Stimulated activated naive CD8-positive, alpha-beta T cell treated with anti-CD3 and anti-CD28 coated beads, Interleukin-15, Interleukin-2, amounts not matched to agents 100 ng/mL and 50 ng/mL, for 24 hours (primary cell): ENCODE measurements at regions not wholly inside any gene's neighbourhood (a gene's known extent, or its start where the extent isn't known, plus 50 kb on each side); places are given as distances from the start of the nearest gene placed in this dataset.

Experiments
- H3K27ac Mint-ChIP-seq: one replicate; pipeline ENCODE4 v1.8.0; 2021; ENCODE audit warnings: mild to moderate bottlenecking, mixed read lengths
- H3K27me3 Mint-ChIP-seq: one replicate; pipeline ENCODE4 v1.8.0; 2021; ENCODE audit warnings: mixed read lengths
- H3K36me3 Mint-ChIP-seq: one replicate; pipeline ENCODE4 v1.8.0; 2021; ENCODE audit warnings: low read depth, mixed read lengths
- H3K4me1 Mint-ChIP-seq: one replicate; pipeline ENCODE4 v1.8.0; 2021; ENCODE audit warnings: low read depth, mixed read lengths
- H3K4me3 Mint-ChIP-seq: one replicate; pipeline ENCODE4 v1.8.0; 2021; ENCODE audit warnings: mild to moderate bottlenecking, mixed read lengths
- H3K9me3 Mint-ChIP-seq: one replicate; pipeline ENCODE4 v1.8.0; 2021; ENCODE audit warnings: mixed read lengths

DNA sequence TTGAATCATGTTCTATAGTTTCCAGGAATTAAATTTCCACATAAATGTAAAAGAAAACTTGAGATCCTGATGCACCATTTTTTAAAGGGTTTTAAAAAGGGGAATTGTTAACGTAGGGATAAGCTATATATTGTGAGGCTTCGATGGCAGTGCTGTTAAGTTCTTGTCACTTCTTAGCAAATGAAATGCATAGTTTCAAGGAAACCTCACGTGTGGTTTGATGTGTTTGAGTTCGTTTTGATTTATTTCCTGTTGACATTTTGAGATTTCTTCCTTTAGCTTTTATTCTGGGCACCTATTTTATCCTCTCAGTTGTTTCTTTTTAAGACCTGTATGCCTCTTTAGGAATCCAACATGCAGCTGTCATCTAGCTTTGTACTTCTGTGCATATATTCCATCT is 301.0 kb downstream of the DOCK8 start:
- Mint-ChIP-seq H3K9me3 (peaks cover 7% of the 10 kb centered on the region), H3K4me3 (peak overlapping the region; percentile 34), H3K36me3 (peaks cover 5% of the 10 kb centered on the region), H3K27me3 (no peaks in the 10 kb centered on the region), H3K4me1 (peaks cover 55% of the 10 kb centered on the region), H3K27ac (peak overlapping the region; percentile 17)

DNA sequence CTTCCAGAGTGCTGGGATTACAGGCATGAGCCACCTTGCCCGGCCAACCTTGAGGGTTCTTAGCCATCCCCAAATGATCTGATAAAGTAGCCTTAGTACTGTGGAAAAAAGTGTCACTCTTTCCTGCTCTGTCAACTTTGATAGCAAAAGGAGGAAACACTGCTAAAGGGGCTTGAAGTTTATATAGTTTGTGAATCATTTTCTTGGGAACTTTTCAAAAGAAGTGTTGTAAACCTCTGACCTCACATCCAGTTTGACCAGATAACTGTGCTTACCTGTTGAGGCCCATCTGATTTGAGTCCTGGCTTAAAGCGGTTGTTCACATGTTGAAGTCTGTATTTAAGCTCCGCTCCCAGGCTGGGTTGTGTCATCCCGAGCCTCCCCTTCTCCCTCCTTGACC is 303.3 kb downstream of the DOCK8 start:
- Mint-ChIP-seq H3K4me1 (peaks cover 57% of the 10 kb centered on the region), H3K4me3 (peak overlapping the region; percentile 56), H3K27me3 (no peaks in the 10 kb centered on the region), H3K9me3 (peaks cover 7% of the 10 kb centered on the region), H3K27ac (peak overlapping the region; percentile 29), H3K36me3 (peaks cover 5% of the 10 kb centered on the region)

DNA sequence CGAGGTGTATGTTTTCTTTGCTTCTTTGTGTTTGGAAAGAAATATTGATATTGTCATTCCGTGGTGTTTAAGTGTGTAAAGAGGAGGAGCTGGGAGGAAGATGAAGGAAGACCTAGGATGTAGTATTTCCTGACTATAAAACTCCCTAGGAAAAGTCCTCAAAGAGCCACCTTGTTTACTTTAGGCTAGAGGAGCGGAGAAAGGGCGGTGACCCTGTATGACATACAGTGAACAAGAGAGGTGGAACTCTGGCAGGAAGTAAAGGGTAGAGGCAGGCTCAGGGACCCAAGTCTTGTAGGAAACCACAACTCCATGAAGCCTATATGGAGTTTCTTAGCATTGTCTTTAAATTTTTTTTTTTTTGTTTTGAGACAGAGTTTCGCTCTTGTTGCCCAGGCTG is 303.9 kb downstream of the DOCK8 start:
- Mint-ChIP-seq H3K4me3 (peak overlapping the region; percentile 56), H3K27ac (peak overlapping the region; percentile 29)

DNA sequence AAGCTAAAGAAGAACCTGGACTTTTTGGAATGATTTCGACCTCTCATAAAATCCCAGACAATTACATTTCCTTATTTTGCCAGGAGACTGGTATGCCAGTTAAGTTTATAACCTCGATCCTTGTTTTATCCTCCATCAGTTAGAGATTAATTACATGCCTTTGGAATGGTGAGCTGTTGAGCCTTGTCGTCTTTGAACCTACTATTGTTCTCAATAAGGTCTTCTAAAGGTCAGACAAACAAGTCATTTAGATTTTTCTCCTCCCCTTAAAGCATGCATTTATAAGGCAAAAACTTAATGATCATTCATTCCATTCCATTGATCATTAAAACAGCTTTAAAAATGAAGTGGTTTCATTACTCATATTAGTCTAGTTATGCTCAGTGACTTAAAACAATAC is 304.9 kb downstream of the DOCK8 start:
- Mint-ChIP-seq H3K27me3 (no peaks in the 10 kb centered on the region), H3K27ac (no peak overlapping the region), H3K4me3 (no peak overlapping the region), H3K36me3 (peaks cover under 1% of the 10 kb centered on the region), H3K9me3 (peaks cover 2% of the 10 kb centered on the region), H3K4me1 (peaks cover 52% of the 10 kb centered on the region)

More for the DNA sequence above, 303.9 kb downstream of the DOCK8 start:
- Mint-ChIP-seq H3K36me3 (peaks cover 5% of the 10 kb centered on the region), H3K9me3 (peaks cover 7% of the 10 kb centered on the region), H3K4me1 (peaks cover 57% of the 10 kb centered on the region), H3K27me3 (no peaks in the 10 kb centered on the region)

DNA sequence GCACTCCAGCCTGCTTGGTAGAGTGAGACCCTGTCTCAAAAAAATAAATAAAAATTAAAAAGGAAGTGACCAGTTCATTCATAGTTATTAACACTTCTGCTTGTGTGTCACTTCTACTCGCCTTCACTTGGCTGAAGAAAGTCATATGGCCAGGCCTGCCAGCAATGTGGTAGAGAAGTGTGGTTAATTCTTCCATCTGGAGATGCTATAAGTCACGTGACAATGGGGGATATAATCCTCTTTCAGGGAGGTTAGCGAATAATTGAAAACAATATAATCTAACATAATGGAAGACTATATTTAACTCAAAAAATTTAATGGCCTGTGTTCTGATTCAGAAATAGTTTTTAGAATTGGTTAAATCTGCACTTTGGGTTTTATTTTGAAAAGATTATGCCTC is 305.6 kb downstream of the DOCK8 start:
- no peak overlapping the region for H3K27ac Mint-ChIP-seq
- peaks cover 48% of the 10 kb centered on the region for H3K4me1 Mint-ChIP-seq
- no peaks in the 10 kb centered on the region for H3K36me3 Mint-ChIP-seq
- no peaks in the 10 kb centered on the region for H3K9me3 Mint-ChIP-seq
- H3K4me3 Mint-ChIP-seq: no peak overlapping the region
- H3K27me3 Mint-ChIP-seq: no peaks in the 10 kb centered on the region

DNA sequence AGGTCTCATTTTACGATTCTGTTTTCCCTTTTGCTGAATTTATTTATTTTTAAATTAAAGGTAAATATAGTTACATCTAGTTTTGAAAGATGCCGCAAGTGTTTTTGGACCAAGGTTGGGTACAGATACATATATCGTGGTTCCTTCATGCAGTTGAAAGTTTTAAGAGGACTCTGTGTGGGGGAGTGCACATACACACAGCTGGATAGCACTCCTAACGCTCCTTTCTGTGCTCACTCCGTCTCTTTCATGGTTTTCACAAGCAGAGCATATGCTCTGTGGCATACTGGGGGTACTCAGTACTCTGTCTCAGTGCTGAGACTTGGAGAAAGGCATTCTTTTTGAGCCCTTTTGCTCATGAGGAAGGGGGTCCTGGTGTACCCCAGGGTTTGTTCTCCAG is 307.5 kb downstream of the DOCK8 start:
- Mint-ChIP-seq H3K27ac (no peak overlapping the region), H3K4me1 (peaks cover 34% of the 10 kb centered on the region), H3K27me3 (no peaks in the 10 kb centered on the region), H3K9me3 (no peaks in the 10 kb centered on the region), H3K36me3 (no peaks in the 10 kb centered on the region), H3K4me3 (no peak overlapping the region)

DNA sequence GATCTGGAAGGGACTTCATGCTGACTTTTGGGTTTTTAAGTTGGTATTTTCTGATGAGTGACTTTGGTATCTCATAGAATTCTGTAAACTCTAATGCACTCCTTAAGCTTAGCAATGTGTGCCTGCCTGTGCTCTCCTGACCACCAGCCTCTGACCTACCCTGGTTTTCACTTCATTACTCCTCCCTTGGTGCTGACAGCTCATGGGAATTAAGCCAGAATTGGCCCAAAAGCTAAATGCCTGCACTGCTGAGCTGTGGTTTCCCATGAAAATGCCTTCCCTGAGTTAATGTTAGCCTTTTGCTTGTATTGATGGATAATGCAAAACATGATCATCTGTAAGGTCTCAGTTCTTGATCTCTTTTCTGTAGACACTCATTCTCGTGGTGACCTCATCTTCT is 308.0 kb downstream of the DOCK8 start:
- Mint-ChIP-seq H3K27ac (no peak overlapping the region), H3K9me3 (no peaks in the 10 kb centered on the region), H3K4me1 (peaks cover 32% of the 10 kb centered on the region), H3K4me3 (no peak overlapping the region), H3K36me3 (no peaks in the 10 kb centered on the region), H3K27me3 (no peaks in the 10 kb centered on the region)

DNA sequence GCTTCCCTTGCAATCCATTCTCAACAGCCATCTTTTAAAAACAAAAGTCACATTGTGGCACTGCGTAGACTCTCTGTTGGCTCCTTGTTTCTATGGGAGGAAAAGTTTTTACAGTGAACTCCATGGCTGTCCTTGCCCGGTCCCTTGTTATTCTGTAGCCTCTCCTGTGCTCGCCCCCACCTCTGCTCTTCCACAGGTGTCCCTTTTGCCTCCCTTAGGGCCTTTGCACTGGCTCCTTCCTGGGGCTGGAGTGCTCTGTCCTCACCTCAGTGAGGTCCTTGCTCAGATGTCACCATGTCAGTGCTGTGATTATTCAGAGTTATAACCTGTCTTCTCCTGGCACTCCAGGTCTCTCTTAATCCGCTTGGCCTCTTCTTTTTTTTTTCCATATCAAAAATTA is 308.8 kb downstream of the DOCK8 start:
- no peak overlapping the region for H3K4me3 Mint-ChIP-seq
- H3K27me3 Mint-ChIP-seq: no peaks in the 10 kb centered on the region
- no peaks in the 10 kb centered on the region for H3K36me3 Mint-ChIP-seq
- H3K4me1 Mint-ChIP-seq: peaks cover 25% of the 10 kb centered on the region
- H3K9me3 Mint-ChIP-seq: no peaks in the 10 kb centered on the region
- no peak overlapping the region for H3K27ac Mint-ChIP-seq

DNA sequence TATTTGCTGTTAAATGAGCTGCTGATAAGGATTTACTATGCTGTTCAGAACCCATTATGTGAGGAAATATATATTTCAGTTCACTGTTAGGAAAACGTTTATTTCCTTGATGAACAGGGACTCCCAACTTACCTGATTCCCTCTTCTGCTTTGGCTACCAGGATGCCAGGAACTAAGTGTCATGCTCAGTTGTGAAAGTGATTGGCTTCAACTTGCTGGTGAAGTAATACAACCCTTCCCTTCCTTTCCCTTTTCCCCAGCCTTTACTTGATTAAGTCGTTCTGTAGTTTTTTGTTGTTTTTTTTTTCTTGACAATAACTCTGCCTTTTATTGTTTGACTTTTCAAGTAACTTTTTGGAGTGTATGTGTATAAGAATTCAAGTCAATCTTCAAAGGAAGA is 309.3 kb downstream of the DOCK8 start:
- H3K36me3 Mint-ChIP-seq: no peaks in the 10 kb centered on the region
- H3K27ac Mint-ChIP-seq: no peak overlapping the region
- peaks cover 20% of the 10 kb centered on the region for H3K4me1 Mint-ChIP-seq
- H3K4me3 Mint-ChIP-seq: no peak overlapping the region
- no peaks in the 10 kb centered on the region for H3K9me3 Mint-ChIP-seq
- H3K27me3 Mint-ChIP-seq: no peaks in the 10 kb centered on the region

DNA sequence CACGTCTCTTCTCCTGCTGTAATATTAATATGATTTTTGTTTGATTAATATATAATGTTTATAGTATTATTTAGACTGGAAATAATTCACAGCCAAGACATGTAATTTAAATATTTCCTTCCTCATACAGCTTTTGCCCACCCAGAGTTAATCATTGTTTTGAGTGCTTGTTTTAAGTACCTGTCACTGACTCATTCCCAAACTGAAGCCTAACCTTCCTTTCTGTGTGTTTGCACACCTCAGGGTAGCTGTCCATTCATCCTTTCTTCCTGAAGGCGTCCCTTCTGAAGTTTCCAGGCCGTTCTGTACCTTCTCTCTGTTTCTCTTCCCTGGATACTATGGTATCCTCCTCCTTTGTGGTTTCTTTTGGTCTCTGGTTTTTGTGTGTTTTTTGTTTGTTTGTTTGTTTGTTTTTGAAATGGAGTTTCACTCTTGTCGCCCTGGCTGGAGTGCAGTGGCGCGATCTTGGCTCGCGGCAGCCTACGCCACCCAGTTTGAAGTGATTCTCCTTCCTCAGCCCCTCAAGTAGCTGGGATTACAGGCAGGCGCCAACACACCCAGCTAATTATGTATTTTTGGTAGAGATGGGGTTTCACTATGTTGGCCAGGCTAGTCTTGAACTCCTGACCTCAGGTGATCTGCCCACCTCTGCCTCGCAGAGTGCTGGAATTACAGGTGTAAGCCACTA is 312.4 kb downstream of the DOCK8 start:
- Mint-ChIP-seq H3K27me3 (no peaks in the 10 kb centered on the region), H3K9me3 (no peaks in the 10 kb centered on the region), H3K4me3 (no peak overlapping the region)

DNA sequence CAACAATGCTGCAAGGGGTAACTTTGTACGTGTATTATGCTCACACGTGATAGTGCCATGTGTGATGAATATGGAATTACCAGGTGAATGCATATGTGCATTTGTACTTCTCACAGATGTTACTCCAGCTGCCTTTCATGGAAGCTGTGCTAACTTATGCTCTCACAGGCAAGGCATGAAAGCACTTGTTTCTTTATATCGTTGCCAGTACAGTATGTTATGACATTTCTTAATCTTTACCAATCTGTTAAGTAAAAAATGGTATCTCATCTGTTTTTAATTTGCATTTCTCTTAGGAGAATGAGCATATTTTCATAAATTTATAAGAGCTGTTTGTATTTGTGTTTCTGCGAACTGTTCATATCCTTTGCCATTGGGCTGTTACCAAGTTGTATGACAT is 311.8 kb upstream of the DMRT1 start:
- peaks cover 15% of the 10 kb centered on the region for H3K4me1 Mint-ChIP-seq
- no peak overlapping the region for H3K4me3 Mint-ChIP-seq
- H3K36me3 Mint-ChIP-seq: no peaks in the 10 kb centered on the region
- H3K9me3 Mint-ChIP-seq: no peaks in the 10 kb centered on the region
- H3K27me3 Mint-ChIP-seq: no peaks in the 10 kb centered on the region
- H3K27ac Mint-ChIP-seq: no peak overlapping the region

More for the DNA sequence above, 312.4 kb downstream of the DOCK8 start:
- Mint-ChIP-seq H3K4me1 (peaks cover 8% of the 10 kb centered on the region), H3K36me3 (no peaks in the 10 kb centered on the region), H3K27ac (no peak overlapping the region)

DNA sequence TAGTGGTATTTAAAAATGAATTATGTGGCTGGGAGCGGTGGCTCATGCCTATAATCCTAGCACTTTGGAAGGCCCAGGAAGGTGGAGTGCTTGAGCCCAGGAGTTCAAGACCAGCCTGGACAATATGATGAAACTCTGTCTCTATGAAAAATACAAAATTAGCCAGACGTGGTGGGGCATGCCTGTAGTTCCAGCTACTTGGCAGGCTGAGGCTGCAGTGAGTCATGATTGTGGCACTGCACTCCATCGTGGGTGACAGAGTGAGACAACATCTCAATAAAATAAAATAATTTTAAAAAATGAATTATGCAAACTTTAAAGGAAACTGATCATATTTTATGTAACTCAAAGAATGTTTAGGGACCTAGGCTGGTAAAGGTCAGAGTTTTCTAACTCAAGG is 310.8 kb upstream of the DMRT1 start:
- H3K4me3 Mint-ChIP-seq: no peak overlapping the region
- no peaks in the 10 kb centered on the region for H3K9me3 Mint-ChIP-seq
- H3K27ac Mint-ChIP-seq: no peak overlapping the region
- peaks cover 15% of the 10 kb centered on the region for H3K4me1 Mint-ChIP-seq
- H3K27me3 Mint-ChIP-seq: no peaks in the 10 kb centered on the region
- no peaks in the 10 kb centered on the region for H3K36me3 Mint-ChIP-seq

DNA sequence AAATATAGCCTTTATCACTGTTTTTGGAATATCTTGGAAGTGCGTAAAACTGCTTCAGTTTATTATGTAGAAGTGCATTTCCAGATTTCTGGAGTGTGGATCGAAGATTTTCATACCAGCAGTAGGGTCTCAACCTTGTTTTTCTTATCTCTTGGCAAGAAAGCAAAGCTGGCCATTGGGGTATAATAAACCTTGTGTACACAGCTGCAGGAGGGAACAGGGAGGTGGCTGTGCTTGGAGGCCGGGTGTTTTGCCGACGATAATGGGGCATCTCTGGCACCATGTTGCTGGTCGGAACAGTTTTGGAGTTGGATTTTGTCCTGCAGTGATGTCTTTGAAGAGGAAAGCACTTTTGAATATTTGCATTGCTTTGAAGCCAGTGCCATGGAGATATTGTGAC is 308.8 kb upstream of the DMRT1 start:
- H3K27me3 Mint-ChIP-seq: no peaks in the 10 kb centered on the region
- H3K4me3 Mint-ChIP-seq: no peak overlapping the region
- no peak overlapping the region for H3K27ac Mint-ChIP-seq
- no peaks in the 10 kb centered on the region for H3K36me3 Mint-ChIP-seq
- H3K4me1 Mint-ChIP-seq: peaks cover 10% of the 10 kb centered on the region
- no peaks in the 10 kb centered on the region for H3K9me3 Mint-ChIP-seq

DNA sequence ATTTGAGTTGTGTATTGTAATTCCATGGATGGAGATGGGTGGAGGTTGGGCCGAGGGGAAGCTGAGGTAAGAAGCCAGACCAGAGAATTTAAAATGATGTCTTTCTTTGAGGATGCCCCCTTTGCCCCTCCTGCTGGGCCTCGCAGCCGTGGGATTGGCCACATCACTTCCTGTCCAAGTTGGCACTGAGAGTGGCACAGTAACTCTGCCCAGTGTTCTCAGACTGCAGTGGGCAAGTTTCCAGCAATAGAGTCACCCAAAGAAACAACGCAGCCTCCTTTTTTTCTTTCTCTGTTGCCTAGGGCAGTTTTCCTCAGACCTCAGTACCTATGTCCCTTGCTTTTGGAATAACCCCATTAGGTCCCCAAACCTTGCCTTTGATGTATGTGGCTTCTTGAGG is 306.6 kb upstream of the DMRT1 start:
- no peaks in the 10 kb centered on the region for H3K9me3 Mint-ChIP-seq
- H3K36me3 Mint-ChIP-seq: peaks cover 4% of the 10 kb centered on the region
- H3K27ac Mint-ChIP-seq: no peak overlapping the region
- peaks cover 4% of the 10 kb centered on the region for H3K27me3 Mint-ChIP-seq
- H3K4me1 Mint-ChIP-seq: peaks cover 10% of the 10 kb centered on the region
- H3K4me3 Mint-ChIP-seq: no peak overlapping the region

DNA sequence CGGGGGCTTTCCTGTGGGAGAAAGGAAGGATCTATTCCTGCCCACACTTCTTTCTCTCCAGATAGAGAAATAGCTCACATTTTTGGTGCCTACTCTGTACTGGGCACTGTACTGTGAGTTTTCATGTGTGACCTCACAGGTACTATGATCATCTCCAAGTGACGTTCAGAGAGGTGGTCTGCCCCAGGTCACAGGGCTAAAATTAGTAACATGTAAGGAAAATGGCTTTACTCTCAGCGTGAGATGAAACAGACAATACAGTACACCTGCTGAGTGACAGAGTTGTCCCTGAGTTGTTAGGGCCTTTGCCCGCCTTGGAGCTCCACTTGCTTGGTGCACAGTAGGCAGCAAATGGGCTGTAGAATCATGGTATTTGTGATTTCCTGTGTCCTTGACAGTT is 306.1 kb upstream of the DMRT1 start:
- Mint-ChIP-seq H3K27me3 (peaks cover 4% of the 10 kb centered on the region), H3K9me3 (no peaks in the 10 kb centered on the region), H3K27ac (no peak overlapping the region), H3K4me1 (peaks cover 8% of the 10 kb centered on the region), H3K36me3 (peaks cover 4% of the 10 kb centered on the region), H3K4me3 (no peak overlapping the region)
